HCT116 (cell line): ENCODE measurements at regions not wholly inside any gene's neighbourhood (a gene's known extent, or its start where the extent isn't known, plus 50 kb on each side); places are given as distances from the start of the nearest gene placed in this dataset.

Experiments
- ATAC-seq: fragments of 200-7000 bp; cut with Tn5 transposase; 2 replicates; pipeline ENCODE4 v1.9.1; 2020; ENCODE audit warnings: mild to moderate bottlenecking, moderate library complexity
- BruUV-seq: library from RNA; stranded (reverse); fragments of 400-500 nt; replicated peaks from 2 replicates; lab custom pipeline; 2021; lab: Mats Ljungman, UMichigan
- CTCF ChIA-PET: fragments of 300-600 bp; sonication (Branson Sonifier 250); formaldehyde crosslinking; loops from one replicate; lab custom pipeline; 2021; ENCODE audit warnings: antibody characterized with exemption; lab: Charles Lee
- POLR2A ChIA-PET: fragments of 300-600, 350-600 bp; sonication (Branson Sonifier 250); formaldehyde crosslinking; loops from one replicate; lab custom pipeline; 2021; ENCODE audit warnings: antibody characterized with exemption; lab: Charles Lee
- RAD21 ChIA-PET, 2 experiments: fragments of 300-600 bp; sonication (Branson Sonifier 250); formaldehyde crosslinking; loops; one replicate each; lab custom pipeline; 2023; ENCODE audit warnings: low total read pairs in 2 of 2; ENCODE audit not compliant: uncharacterized antibody in 2 of 2, unreplicated experiment in 2 of 2, low non-redundant PET in 1 of 2; lab: Charles Lee
- DNase-seq: peaks from one replicate; pipeline ENCODE4 v3.0.0-alpha.2; 2010; ENCODE audit warnings: low read depth, low spot score
- H2AFZ ChIP-seq: fragments of 200-600 bp; shearing (Covaris generic), sonication (generic); 2 replicates; pipeline ENCODE4 v1.6.1; 2017; ENCODE audit warnings: low read depth, mixed run types, mixed read lengths, antibody characterized with exemption, low read length; ENCODE audit not compliant: poor library complexity, severe bottlenecking
- H3K27ac ChIP-seq: 2 replicates; pipeline ENCODE4 v1.5.1; 2012; ENCODE audit warnings: low read depth, low read length
- H3K27me3 ChIP-seq: fragments of 200-600 bp; sonication (generic); 2 replicates; pipeline ENCODE4 v1.6.1; 2016; ENCODE audit warnings: mixed run types, low read length, mixed read lengths; ENCODE audit not compliant: insufficient read depth
- H3K36me3 ChIP-seq, 2 experiments: fragments of 200-500 bp in 1 of 2; fragments of 200-600 bp in 1 of 2; sonication (Bioruptor generic) in 1 of 2; sonication (generic) in 1 of 2; 2 replicates each; pipeline versions ENCODE4 v1.5.1 to v1.6.1; 2014 to 2016; ENCODE audit warnings: low read length in 2 of 2, inconsistent platforms in 1 of 2, mixed read lengths in 1 of 2, mixed run types in 1 of 2; ENCODE audit not compliant: insufficient read depth in 2 of 2, control insufficient read depth in 1 of 2
- H3K4me1 ChIP-seq, 2 experiments: fragments of 200-600 bp in 1 of 2; sonication (generic) in 1 of 2; 2 replicates each; pipeline versions ENCODE4 v1.5.1 to v1.6.1; 2012 to 2017; ENCODE audit warnings: low read length in 2 of 2, inconsistent platforms in 1 of 2, mild to moderate bottlenecking in 1 of 2, mixed read lengths in 1 of 2, mixed run types in 1 of 2, moderate library complexity in 1 of 2; ENCODE audit not compliant: insufficient read depth in 2 of 2, control insufficient read depth in 1 of 2
- H3K4me2 ChIP-seq: fragments of 200-600 bp; sonication (generic); 2 replicates; pipeline ENCODE4 v1.6.1; 2017; ENCODE audit warnings: mixed run types, low read length, mixed read lengths
- H3K4me3 ChIP-seq, 2 experiments: fragments of 200-600 bp in 1 of 2; sonication (generic) in 1 of 2; replicated peaks in 1 of 2; 2 replicates each; pipeline ENCODE4 v1.5.1; 2011 to 2016; ENCODE audit warnings: low read length in 2 of 2, control low read depth in 1 of 2, low read depth in 1 of 2, mild to moderate bottlenecking in 1 of 2, mixed read lengths in 1 of 2, mixed run types in 1 of 2
- H3K79me2 ChIP-seq: fragments of 200-600 bp; sonication (generic); 2 replicates; pipeline ENCODE4 v1.6.1; 2017; ENCODE audit warnings: mild to moderate bottlenecking, mixed run types, low read length, moderate library complexity, mixed read lengths; ENCODE audit not compliant: insufficient read depth
- H3K9ac ChIP-seq: fragments of 200-600 bp; sonication (generic); 2 replicates; pipeline ENCODE4 v1.6.1; 2016; ENCODE audit warnings: low read length, mixed read lengths
- H3K9me2 ChIP-seq: fragments of 200-600 bp; sonication (generic), shearing (Covaris generic); 2 replicates; pipeline ENCODE4 v1.6.1; 2017; ENCODE audit warnings: mixed run types, mild to moderate bottlenecking, moderate library complexity; ENCODE audit not compliant: insufficient read depth
- H3K9me3 ChIP-seq, 2 experiments: fragments of 200-500 bp in 1 of 2; fragments of 200-600 bp in 1 of 2; sonication (Bioruptor generic) in 1 of 2; sonication (generic) in 1 of 2; 2 replicates each; pipeline ENCODE4 v1.6.1; 2014 to 2017; ENCODE audit warnings: low read length in 2 of 2, mixed read lengths in 2 of 2, inconsistent platforms in 1 of 2, low read depth in 1 of 2, mild to moderate bottlenecking in 1 of 2, mixed run types in 1 of 2, moderate library complexity in 1 of 2; ENCODE audit not compliant: control insufficient read depth in 1 of 2, insufficient read depth in 1 of 2
- H4K20me1 ChIP-seq: fragments of 200-600 bp; sonication (generic), shearing (Covaris generic); 2 replicates; pipeline ENCODE4 v1.6.1; 2017; ENCODE audit warnings: mixed run types, mild to moderate bottlenecking, moderate library complexity; ENCODE audit not compliant: insufficient read depth
- ATF3 ChIP-seq: IDR thresholded peaks from 2 replicates; pipeline ENCODE4 v1.6.1; 2012
- CBX3 ChIP-seq: IDR thresholded peaks from 2 replicates; pipeline ENCODE4 v1.6.1; 2012; ENCODE audit warnings: low read depth
- ELF1 ChIP-seq: IDR thresholded peaks from 2 replicates; pipeline ENCODE4 v1.6.1; 2012; ENCODE audit warnings: low read depth, borderline replicate concordance
- EZH2phosphoT487 ChIP-seq: fragments of 200-600 bp; IDR thresholded peaks from 2 replicates; pipeline ENCODE4 v1.6.1; 2018; ENCODE audit warnings: antibody characterized with exemption, borderline replicate concordance
- FOSL1 ChIP-seq: IDR thresholded peaks from 2 replicates; pipeline ENCODE4 v1.6.1; 2012; ENCODE audit warnings: low read depth
- MAX ChIP-seq: IDR thresholded peaks from 2 replicates; pipeline ENCODE4 v1.6.1; 2012
- POLR2A ChIP-seq: IDR thresholded peaks from 2 replicates; pipeline ENCODE4 v1.7.0; 2011; ENCODE audit warnings: borderline replicate concordance; ENCODE audit not compliant: insufficient read depth, insufficient read length; ENCODE audit errors: extremely low read depth
- SIN3A ChIP-seq: IDR thresholded peaks from 2 replicates; pipeline ENCODE4 v1.6.1; 2012; ENCODE audit warnings: low read depth
- SP1 ChIP-seq: IDR thresholded peaks from 2 replicates; pipeline ENCODE4 v1.6.1; 2012; ENCODE audit warnings: low read depth
- SRF ChIP-seq: IDR thresholded peaks from 2 replicates; pipeline ENCODE4 v1.6.1; 2012; ENCODE audit warnings: low read depth
- TCF7L2 ChIP-seq: IDR thresholded peaks from 2 replicates; pipeline ENCODE4 v1.7.0; 2011; ENCODE audit warnings: borderline replicate concordance, inconsistent platforms; ENCODE audit not compliant: insufficient read depth, insufficient read length; ENCODE audit errors: extremely low read depth
- ZNF274 ChIP-seq: fragments of 200-500 bp; sonication (Bioruptor generic); IDR thresholded peaks from 2 replicates; pipeline ENCODE4 v1.6.1; 2014; ENCODE audit warnings: mild to moderate bottlenecking, low read depth, low read length, inconsistent platforms
- intact Hi-C: fragments of 100-400 bp; cut with micrococcal nuclease; formaldehyde crosslinking; loops from 2 replicates; pipeline ENCODE4 v1.10.0; 2022

- no peaks in the 10 kb centered on the region for H3K9me2 ChIP-seq
- DNase-seq (no peak), ATAC-seq (no peak)
- BruUV-seq: no TSS peak
- RAD21 ChIA-PET: no interaction called here
- no peak overlapping the region for H3K4me2 ChIP-seq
- no peaks in the 10 kb centered on the region for H3K79me2 ChIP-seq
- no peaks in the 10 kb centered on the region for H4K20me1 ChIP-seq
- CTCF ChIA-PET: no interaction called here
- H2AFZ ChIP-seq: no peak overlapping the region
- TF ChIP-seq TCF7L2 (no peak), ELF1 (no peak), ZNF274 (no peak), MAX (no peak), FOSL1 (no peak), POLR2A (no peak), EZH2phosphoT487 (no peak), SIN3A (no peak)
- intact Hi-C loops: no loop called here
- H3K4me3 ChIP-seq: no peak overlapping the region
- H3K27me3 ChIP-seq: peaks cover 27% of the 10 kb centered on the region
- H3K9me3 ChIP-seq: no peaks in the 10 kb centered on the region
- POLR2A ChIA-PET: no interaction called here
- H3K4me1 ChIP-seq: peaks cover 0 to 4% of the 10 kb centered on the region in 2 experiments; a peak in 1 of 4 replicates
- no peak overlapping the region for H3K27ac ChIP-seq
- no peak overlapping the region for H3K9ac ChIP-seq
- H3K36me3 ChIP-seq: no peaks in the 10 kb centered on the region
Observed at GRCh38 chr2:216294305-216294704, 78.0 kb downstream of the MARCHF4 start.

- no peak overlapping the region for H3K9ac ChIP-seq
- TF ChIP-seq SRF (no peak), ATF3 (no peak), FOSL1 (no peak), CBX3 (no peak), MAX (no peak), SP1 (no peak), TCF7L2 (no peak), SIN3A (no peak), ELF1 (no peak), EZH2phosphoT487 (no peak)
- H3K79me2 ChIP-seq: no peaks in the 10 kb centered on the region
- CTCF ChIA-PET: no interaction called here
- H3K9me3 ChIP-seq: no peaks in the 10 kb centered on the region
- peaks cover 24% of the 10 kb centered on the region for H3K27me3 ChIP-seq
- no peaks in the 10 kb centered on the region for H3K36me3 ChIP-seq
- intact Hi-C loops: no loop called here
- peaks cover 0 to 4% of the 10 kb centered on the region in 2 experiments; a peak in 1 of 4 replicates for H3K4me1 ChIP-seq
- no peak overlapping the region for H3K4me2 ChIP-seq
- no peak for DNase-seq
- H3K4me3 ChIP-seq: no peak overlapping the region
- no TSS peak for BruUV-seq
- no peak for ATAC-seq
- H3K27ac ChIP-seq: no peak overlapping the region
- no peak overlapping the region for H2AFZ ChIP-seq
- no peaks in the 10 kb centered on the region for H3K9me2 ChIP-seq
- RAD21 ChIA-PET: no interaction called here
- POLR2A ChIA-PET: no interaction called here
- no peaks in the 10 kb centered on the region for H4K20me1 ChIP-seq
Observed at GRCh38 chr2:216293883-216294282, 78.4 kb downstream of the MARCHF4 start.
